ENCODE measurements at regions not wholly inside any gene's neighbourhood (a gene's known extent, or its start where the extent isn't known, plus 50 kb on each side); places are given as distances from the start of the nearest gene placed in this dataset.

DNA sequence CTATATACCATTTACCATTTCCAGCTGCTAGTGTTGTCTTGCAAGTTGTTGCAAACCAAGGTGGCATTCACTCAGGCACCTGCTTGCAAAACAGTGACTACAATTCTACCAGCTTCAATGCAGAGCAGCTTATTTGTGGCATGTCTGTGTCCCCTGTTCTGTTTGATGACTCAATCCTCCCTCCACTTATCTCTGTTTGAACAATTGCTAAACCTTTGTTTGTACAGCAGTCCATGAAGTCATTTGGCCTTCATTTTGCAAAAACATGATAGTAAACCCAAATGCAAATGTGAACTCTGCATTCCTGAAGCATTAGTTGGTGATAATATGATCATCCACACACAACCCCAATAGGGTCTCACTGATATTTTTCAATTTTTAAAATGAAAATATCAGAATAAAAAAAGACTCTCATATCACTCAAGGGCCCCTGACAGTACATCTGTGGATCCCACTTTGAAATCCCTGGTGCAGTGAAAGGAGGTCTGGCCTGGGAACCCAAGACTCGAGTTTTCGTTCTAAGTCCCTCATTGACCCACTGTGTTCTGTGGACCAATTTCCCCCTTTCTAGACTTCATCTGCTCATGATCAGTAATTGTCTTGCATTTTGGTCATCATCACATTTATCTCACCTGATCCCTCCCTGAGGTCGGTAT lies 425.4 kb downstream of the RPS24 start:
- Histone ChIP-seq H3K79me2 (ENCODE audit: insufficient read depth, low read depth, low read length) (no peaks in the 10 kb centered on the region), H4K20me1 (ENCODE audit: insufficient read depth, low read length) (no peaks in the 10 kb centered on the region), H3K4me3 (ENCODE audit: low read depth, low read length, poor library complexity, severe bottlenecking) (no peak overlapping the region), H3K4me2 (ENCODE audit: low read length) (no peak overlapping the region), H3K27ac (ENCODE audit: low read depth, low read length, poor library complexity, severe bottlenecking) (no peak overlapping the region), H2AFZ (ENCODE audit: low read length) (no peak overlapping the region), H3K36me3 (ENCODE audit: insufficient read depth, low read length) (no peaks in the 10 kb centered on the region), H3K4me1 (ENCODE audit: insufficient read depth, low read length, poor library complexity, severe bottlenecking) (no peaks in the 10 kb centered on the region), H3K9me3 (ENCODE audit: low read length) (no peaks in the 10 kb centered on the region), H3K9me2 (ENCODE audit: insufficient read depth, low read length) (no peaks in the 10 kb centered on the region)
- no TSS peak for BruUV-seq (replicated peaks)
- ChIA-PET POLR2A (no interaction called here), CTCF (ENCODE audit: unreplicated experiment) (no interaction called here)
- intact Hi-C loops (cut with micrococcal nuclease; ENCODE audit: unreplicated experiment) = no loop called here
- no peak for DNase-seq (ENCODE audit: low spot score)
- TF ChIP-seq, protein P1, sequence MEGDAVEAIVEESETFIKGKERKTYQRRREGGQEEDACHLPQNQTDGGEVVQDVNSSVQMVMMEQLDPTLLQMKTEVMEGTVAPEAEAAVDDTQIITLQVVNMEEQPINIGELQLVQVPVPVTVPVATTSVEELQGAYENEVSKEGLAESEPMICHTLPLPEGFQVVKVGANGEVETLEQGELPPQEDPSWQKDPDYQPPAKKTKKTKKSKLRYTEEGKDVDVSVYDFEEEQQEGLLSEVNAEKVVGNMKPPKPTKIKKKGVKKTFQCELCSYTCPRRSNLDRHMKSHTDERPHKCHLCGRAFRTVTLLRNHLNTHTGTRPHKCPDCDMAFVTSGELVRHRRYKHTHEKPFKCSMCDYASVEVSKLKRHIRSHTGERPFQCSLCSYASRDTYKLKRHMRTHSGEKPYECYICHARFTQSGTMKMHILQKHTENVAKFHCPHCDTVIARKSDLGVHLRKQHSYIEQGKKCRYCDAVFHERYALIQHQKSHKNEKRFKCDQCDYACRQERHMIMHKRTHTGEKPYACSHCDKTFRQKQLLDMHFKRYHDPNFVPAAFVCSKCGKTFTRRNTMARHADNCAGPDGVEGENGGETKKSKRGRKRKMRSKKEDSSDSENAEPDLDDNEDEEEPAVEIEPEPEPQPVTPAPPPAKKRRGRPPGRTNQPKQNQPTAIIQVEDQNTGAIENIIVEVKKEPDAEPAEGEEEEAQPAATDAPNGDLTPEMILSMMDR (conservative IDR thresholded peaks at IDR 0.05; ENCODE audit: low read length) = no peak
- TF ChIP-seq EZH2phosphoT487 (IDR thresholded peaks at IDR 0.05; ENCODE audit: borderline replicate concordance, low read depth, low read length) = no peak

DNA sequence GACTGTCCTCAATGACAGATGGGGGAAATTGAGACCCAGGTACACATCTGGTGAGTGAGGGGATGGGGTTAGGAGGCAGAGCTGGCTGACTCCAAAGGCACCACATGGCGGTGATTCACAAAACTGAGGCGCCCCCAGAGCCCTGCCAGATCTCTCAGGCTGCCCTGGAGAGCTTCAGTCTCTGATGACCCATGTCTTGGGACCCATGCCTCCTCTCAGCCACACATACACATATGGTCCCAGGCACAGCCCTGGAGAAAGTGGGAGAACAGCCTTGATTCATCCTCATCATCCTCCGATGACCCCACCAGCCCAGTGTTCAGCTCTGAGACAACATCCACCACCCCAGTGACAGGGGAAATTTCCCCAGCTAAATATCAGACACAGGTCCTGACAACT lies 426.0 kb downstream of the RPS24 start:
- ChIA-PET CTCF (ENCODE audit: unreplicated experiment) (no interaction called here), POLR2A (no interaction called here)
- Histone ChIP-seq H4K20me1 (ENCODE audit: insufficient read depth, low read length) (no peaks in the 10 kb centered on the region), H3K36me3 (ENCODE audit: insufficient read depth, low read length) (no peaks in the 10 kb centered on the region), H3K4me2 (ENCODE audit: low read length) (no peak overlapping the region), H3K27ac (ENCODE audit: low read depth, low read length, poor library complexity, severe bottlenecking) (no peak overlapping the region), H3K9me2 (ENCODE audit: insufficient read depth, low read length) (no peaks in the 10 kb centered on the region), H3K4me3 (ENCODE audit: low read depth, low read length, poor library complexity, severe bottlenecking) (no peak overlapping the region), H2AFZ (ENCODE audit: low read length) (no peak overlapping the region), H3K79me2 (ENCODE audit: insufficient read depth, low read depth, low read length) (no peaks in the 10 kb centered on the region), H3K9me3 (ENCODE audit: low read length) (no peaks in the 10 kb centered on the region), H3K4me1 (ENCODE audit: insufficient read depth, low read length, poor library complexity, severe bottlenecking) (no peaks in the 10 kb centered on the region)
- DNase-seq (ENCODE audit: low spot score) = no peak
- TF ChIP-seq, protein P1 (conservative IDR thresholded peaks at IDR 0.05; ENCODE audit: low read length) = no peak
- no peak for TF ChIP-seq EZH2phosphoT487 (IDR thresholded peaks at IDR 0.05; ENCODE audit: borderline replicate concordance, low read depth, low read length)
- BruUV-seq (replicated peaks) = no TSS peak
- intact Hi-C loops (cut with micrococcal nuclease; ENCODE audit: unreplicated experiment) = no loop called here

DNA sequence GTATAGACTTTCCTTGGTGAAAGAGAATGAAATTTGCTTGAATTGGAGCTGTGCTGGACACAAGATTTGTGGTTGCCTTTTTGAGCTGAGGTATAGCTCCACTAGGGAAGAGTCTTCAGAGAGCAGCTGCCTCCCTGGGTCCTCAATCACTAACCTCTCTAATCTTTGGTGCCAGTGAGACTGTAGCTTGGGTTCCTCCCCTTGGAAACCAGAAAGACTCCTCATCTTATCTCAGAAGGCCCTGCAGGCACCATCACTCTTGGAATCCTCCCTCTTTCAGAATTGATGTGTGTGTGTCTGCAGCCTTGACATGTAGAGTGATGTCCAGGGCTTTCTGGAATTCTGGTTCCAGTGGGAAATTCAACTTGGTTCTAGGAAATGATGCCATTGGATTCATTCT lies 426.5 kb downstream of the RPS24 start:
- TF ChIP-seq, protein P1 (conservative IDR thresholded peaks at IDR 0.05; ENCODE audit: low read length) = no peak
- TF ChIP-seq EZH2phosphoT487 (IDR thresholded peaks at IDR 0.05; ENCODE audit: borderline replicate concordance, low read depth, low read length) = no peak
- Histone ChIP-seq H3K9me3 (ENCODE audit: low read length) (no peaks in the 10 kb centered on the region), H3K79me2 (ENCODE audit: insufficient read depth, low read depth, low read length) (no peaks in the 10 kb centered on the region), H3K4me1 (ENCODE audit: insufficient read depth, low read length, poor library complexity, severe bottlenecking) (no peaks in the 10 kb centered on the region), H3K9me2 (ENCODE audit: insufficient read depth, low read length) (no peaks in the 10 kb centered on the region), H3K36me3 (ENCODE audit: insufficient read depth, low read length) (no peaks in the 10 kb centered on the region), H2AFZ (ENCODE audit: low read length) (no peak overlapping the region), H4K20me1 (ENCODE audit: insufficient read depth, low read length) (no peaks in the 10 kb centered on the region), H3K27ac (ENCODE audit: low read depth, low read length, poor library complexity, severe bottlenecking) (no peak overlapping the region), H3K4me2 (ENCODE audit: low read length) (no peak overlapping the region), H3K4me3 (ENCODE audit: low read depth, low read length, poor library complexity, severe bottlenecking) (no peak overlapping the region)
- ChIA-PET CTCF (ENCODE audit: unreplicated experiment) (no interaction called here), POLR2A (no interaction called here)
- intact Hi-C loops (cut with micrococcal nuclease; ENCODE audit: unreplicated experiment) = no loop called here
- BruUV-seq (replicated peaks) = no TSS peak
- DNase-seq (ENCODE audit: low spot score) = no peak

All from OCI-LY7 (cell line).